Activated naive CD8-positive, alpha-beta T cell (primary cell): ENCODE measurements at regions not wholly inside any gene's neighbourhood (a gene's known extent, or its start where the extent isn't known, plus 50 kb on each side); places are given as distances from the start of the nearest gene placed in this dataset.

Experiments used
- H3K27ac Mint-ChIP-seq: one replicate; pipeline ENCODE4 v1.8.0; 2021; ENCODE audit warnings: mixed read lengths
- H3K27me3 Mint-ChIP-seq: one replicate; pipeline ENCODE4 v1.8.0; 2021; ENCODE audit warnings: mixed read lengths
- H3K36me3 Mint-ChIP-seq: one replicate; pipeline ENCODE4 v1.8.0; 2021; ENCODE audit warnings: mixed read lengths
- H3K4me1 Mint-ChIP-seq: one replicate; pipeline ENCODE4 v1.8.0; 2021; ENCODE audit warnings: low read depth, mixed read lengths
- H3K4me3 Mint-ChIP-seq: one replicate; pipeline ENCODE4 v1.8.0; 2021; ENCODE audit warnings: mild to moderate bottlenecking, mixed read lengths
- H3K9me3 Mint-ChIP-seq: one replicate; pipeline ENCODE4 v1.8.0; 2021; ENCODE audit warnings: low read depth, mixed read lengths

- Mint-ChIP-seq H3K27ac (no peak overlapping the region), H3K9me3 (no peaks in the 10 kb centered on the region), H3K4me1 (no peaks in the 10 kb centered on the region), H3K27me3 (peaks cover 2% of the 10 kb centered on the region), H3K4me3 (no peak overlapping the region), H3K36me3 (peaks cover 3% of the 10 kb centered on the region)
These were observed 292.3 kb upstream of the FANCL start for GRCh38 chr2:58533376-58533775.

GRCh38 chr2:58532641-58533040 is 291.5 kb upstream of the FANCL start:
- H3K27ac Mint-ChIP-seq = no peak overlapping the region
- H3K9me3 Mint-ChIP-seq = no peaks in the 10 kb centered on the region
- H3K27me3 Mint-ChIP-seq = peaks cover 2% of the 10 kb centered on the region
- H3K36me3 Mint-ChIP-seq = peaks cover 3% of the 10 kb centered on the region
- H3K4me3 Mint-ChIP-seq = no peak overlapping the region
- H3K4me1 Mint-ChIP-seq = no peaks in the 10 kb centered on the region

GRCh38 chr2:58527647-58528046 is 286.5 kb upstream of the FANCL start:
- H3K27ac Mint-ChIP-seq = no peak overlapping the region
- no peaks in the 10 kb centered on the region for H3K9me3 Mint-ChIP-seq
- H3K27me3 Mint-ChIP-seq = no peaks in the 10 kb centered on the region
- H3K36me3 Mint-ChIP-seq = no peaks in the 10 kb centered on the region
- H3K4me1 Mint-ChIP-seq = no peaks in the 10 kb centered on the region
- no peak overlapping the region for H3K4me3 Mint-ChIP-seq

- Mint-ChIP-seq H3K4me1 (no peaks in the 10 kb centered on the region), H3K36me3 (no peaks in the 10 kb centered on the region), H3K27me3 (no peaks in the 10 kb centered on the region), H3K4me3 (no peak overlapping the region), H3K27ac (no peak overlapping the region), H3K9me3 (no peaks in the 10 kb centered on the region)
These were observed 280.9 kb upstream of the FANCL start for GRCh38 chr2:58521803-58522554.

GRCh38 chr2:58520903-58521302 is 279.8 kb upstream of the FANCL start:
- Mint-ChIP-seq H3K27ac (no peak overlapping the region), H3K9me3 (no peaks in the 10 kb centered on the region), H3K36me3 (no peaks in the 10 kb centered on the region), H3K4me1 (no peaks in the 10 kb centered on the region), H3K27me3 (no peaks in the 10 kb centered on the region), H3K4me3 (no peak overlapping the region)

- Mint-ChIP-seq H3K4me1 (no peaks in the 10 kb centered on the region), H3K4me3 (no peak overlapping the region), H3K27ac (no peak overlapping the region), H3K9me3 (no peaks in the 10 kb centered on the region), H3K27me3 (no peaks in the 10 kb centered on the region), H3K36me3 (no peaks in the 10 kb centered on the region)
These were observed 276.8 kb upstream of the FANCL start for GRCh38 chr2:58517881-58518280.

GRCh38 chr2:58516695-58517094 is 275.6 kb upstream of the FANCL start:
- Mint-ChIP-seq H3K27me3 (no peaks in the 10 kb centered on the region), H3K36me3 (no peaks in the 10 kb centered on the region), H3K9me3 (no peaks in the 10 kb centered on the region), H3K4me1 (no peaks in the 10 kb centered on the region), H3K4me3 (no peak overlapping the region), H3K27ac (no peak overlapping the region)

GRCh38 chr2:58515827-58516573 is 274.9 kb upstream of the FANCL start:
- H3K27ac Mint-ChIP-seq = no peak overlapping the region
- H3K27me3 Mint-ChIP-seq = no peaks in the 10 kb centered on the region
- H3K36me3 Mint-ChIP-seq = no peaks in the 10 kb centered on the region
- no peak overlapping the region for H3K4me3 Mint-ChIP-seq
- no peaks in the 10 kb centered on the region for H3K4me1 Mint-ChIP-seq
- H3K9me3 Mint-ChIP-seq = no peaks in the 10 kb centered on the region

- H3K9me3 Mint-ChIP-seq = no peaks in the 10 kb centered on the region
- H3K27me3 Mint-ChIP-seq = no peaks in the 10 kb centered on the region
- H3K36me3 Mint-ChIP-seq = no peaks in the 10 kb centered on the region
- no peak overlapping the region for H3K27ac Mint-ChIP-seq
- H3K4me1 Mint-ChIP-seq = no peaks in the 10 kb centered on the region
- no peak overlapping the region for H3K4me3 Mint-ChIP-seq
These were observed 273.1 kb upstream of the FANCL start for GRCh38 chr2:58514252-58514651.

GRCh38 chr2:58512878-58513277 is 271.8 kb upstream of the FANCL start:
- H3K27ac Mint-ChIP-seq = no peak overlapping the region
- H3K27me3 Mint-ChIP-seq = no peaks in the 10 kb centered on the region
- H3K9me3 Mint-ChIP-seq = no peaks in the 10 kb centered on the region

GRCh38 chr2:58508006-58508405 is 266.9 kb upstream of the FANCL start:
- H3K4me1 Mint-ChIP-seq = no peaks in the 10 kb centered on the region
- no peaks in the 10 kb centered on the region for H3K36me3 Mint-ChIP-seq
- H3K4me3 Mint-ChIP-seq = no peak overlapping the region
- H3K9me3 Mint-ChIP-seq = no peaks in the 10 kb centered on the region
- no peak overlapping the region for H3K27ac Mint-ChIP-seq
- H3K27me3 Mint-ChIP-seq = peaks cover 2% of the 10 kb centered on the region

More at GRCh38 chr2:58512878-58513277, 271.8 kb upstream of the FANCL start:
- H3K4me1 Mint-ChIP-seq = no peaks in the 10 kb centered on the region
- H3K36me3 Mint-ChIP-seq = no peaks in the 10 kb centered on the region
- H3K4me3 Mint-ChIP-seq = no peak overlapping the region

GRCh38 chr2:58503918-58504317 is 262.8 kb upstream of the FANCL start:
- no peaks in the 10 kb centered on the region for H3K36me3 Mint-ChIP-seq
- H3K27ac Mint-ChIP-seq = no peak overlapping the region
- H3K27me3 Mint-ChIP-seq = peaks cover 2% of the 10 kb centered on the region
- no peak overlapping the region for H3K4me3 Mint-ChIP-seq
- H3K9me3 Mint-ChIP-seq = no peaks in the 10 kb centered on the region
- H3K4me1 Mint-ChIP-seq = no peaks in the 10 kb centered on the region

GRCh38 chr2:58502931-58503330 is 261.8 kb upstream of the FANCL start:
- Mint-ChIP-seq H3K4me3 (no peak overlapping the region), H3K36me3 (no peaks in the 10 kb centered on the region), H3K9me3 (no peaks in the 10 kb centered on the region), H3K27ac (no peak overlapping the region), H3K4me1 (no peaks in the 10 kb centered on the region), H3K27me3 (peaks cover 2% of the 10 kb centered on the region)

- Mint-ChIP-seq H3K27me3 (peaks cover 2% of the 10 kb centered on the region), H3K27ac (no peak overlapping the region), H3K4me3 (no peak overlapping the region), H3K36me3 (no peaks in the 10 kb centered on the region), H3K9me3 (no peaks in the 10 kb centered on the region), H3K4me1 (no peaks in the 10 kb centered on the region)
These were observed 260.4 kb upstream of the FANCL start for GRCh38 chr2:58501371-58502160.

- H3K27ac Mint-ChIP-seq = no peak overlapping the region
These were observed 256.0 kb upstream of the FANCL start for GRCh38 chr2:58497168-58497567.

More at GRCh38 chr2:58497168-58497567, 256.0 kb upstream of the FANCL start:
- H3K4me3 Mint-ChIP-seq = no peak overlapping the region
- H3K36me3 Mint-ChIP-seq = no peaks in the 10 kb centered on the region
- H3K9me3 Mint-ChIP-seq = no peaks in the 10 kb centered on the region
- H3K27me3 Mint-ChIP-seq = peaks cover 2% of the 10 kb centered on the region
- H3K4me1 Mint-ChIP-seq = no peaks in the 10 kb centered on the region
